NCI-H146 treated with DMSO at 0.1 percent for 48 hours (cell line): ENCODE measurements at regions not wholly inside any gene's neighbourhood (a gene's known extent, or its start where the extent isn't known, plus 50 kb on each side); places are given as distances from the start of the nearest gene placed in this dataset.
"Not testable (repeated sequence)": the region's sequence is repeated elsewhere in the genome, so short reads cannot be mapped to it uniquely, and the experiment has no call there.

Source experiments
- DNase-seq: peaks from one replicate; lab custom pipeline; 2025; ENCODE audit not compliant: unreplicated experiment; lab: John Stamatoyannopoulos, UW

- DNase-seq, result no peak
Observed at GRCh38 chr1:98575955-98576354, 85.6 kb upstream of the SNX7 start.

DNA sequence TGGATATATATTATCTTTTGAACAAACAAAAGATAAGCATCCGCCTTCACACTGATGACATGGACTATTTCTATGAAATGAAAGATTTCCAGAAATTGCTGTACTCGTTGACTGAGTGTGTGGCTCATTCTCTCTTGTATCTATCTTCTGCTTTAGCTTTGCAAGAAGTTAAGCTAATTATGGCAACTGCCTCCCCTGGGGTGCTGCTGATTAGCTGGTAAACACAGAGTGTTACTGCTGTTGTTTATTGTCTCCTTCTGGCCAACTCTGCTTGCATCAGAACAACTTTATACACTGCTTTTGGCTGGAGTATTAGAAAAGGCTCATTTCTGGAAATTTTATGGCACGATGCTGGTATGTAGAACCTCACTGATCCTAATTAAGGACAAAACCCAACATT is 95.6 kb upstream of the SNX7 start:
- DNase-seq, result no peak

DNA sequence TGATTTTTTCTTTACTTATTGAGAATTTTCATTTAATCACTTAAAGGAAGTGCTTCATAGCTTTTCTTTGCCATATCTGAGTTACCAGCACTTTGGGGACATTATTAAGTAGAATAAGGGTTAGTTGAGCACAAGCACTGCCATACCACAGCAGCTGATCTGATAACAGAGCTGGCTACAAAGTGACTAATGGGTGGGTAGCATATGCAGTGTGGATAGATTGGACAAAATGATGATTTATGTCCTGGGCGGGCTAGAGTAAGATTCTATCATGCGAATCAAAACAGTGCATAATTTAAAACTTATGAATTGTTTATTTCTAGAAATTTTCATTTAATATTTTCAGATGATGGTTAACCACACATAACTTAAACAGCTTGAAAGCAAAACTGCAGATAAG is 102.2 kb upstream of the SNX7 start:
- DNase-seq, result no peak

GRCh38 chr1:98557895-98558294 is 103.6 kb upstream of the SNX7 start:
- DNase-seq, result no peak

DNA sequence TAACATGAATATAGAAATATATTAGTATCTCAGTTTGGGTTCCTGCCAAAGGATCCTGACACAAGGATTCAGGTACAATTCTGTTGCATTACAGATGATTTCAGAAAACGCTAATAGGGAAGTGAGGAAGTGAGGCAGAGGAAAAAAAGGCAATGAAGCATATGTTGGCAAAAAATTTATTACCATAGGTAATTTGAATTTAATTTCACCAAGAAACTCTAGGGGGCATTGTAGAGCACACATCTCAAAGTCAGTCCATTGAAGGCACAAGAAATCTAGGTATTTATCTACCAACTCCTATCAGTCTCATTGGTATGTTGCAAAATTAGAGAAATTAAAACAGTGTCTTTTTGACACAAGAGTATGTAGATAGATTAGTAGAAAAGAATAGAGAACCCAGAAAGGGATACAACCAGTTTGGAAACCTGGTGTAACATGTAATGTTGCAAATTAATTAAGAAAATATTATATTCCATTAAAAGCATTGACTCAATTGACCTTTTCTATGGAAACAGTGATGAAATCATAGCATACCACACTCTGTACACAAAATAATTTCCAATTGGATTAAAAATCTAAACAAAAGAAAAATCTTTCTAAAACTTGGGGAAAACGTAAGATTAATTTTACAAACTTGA is 104.9 kb upstream of the SNX7 start:
- DNase-seq, result no peak

DNA sequence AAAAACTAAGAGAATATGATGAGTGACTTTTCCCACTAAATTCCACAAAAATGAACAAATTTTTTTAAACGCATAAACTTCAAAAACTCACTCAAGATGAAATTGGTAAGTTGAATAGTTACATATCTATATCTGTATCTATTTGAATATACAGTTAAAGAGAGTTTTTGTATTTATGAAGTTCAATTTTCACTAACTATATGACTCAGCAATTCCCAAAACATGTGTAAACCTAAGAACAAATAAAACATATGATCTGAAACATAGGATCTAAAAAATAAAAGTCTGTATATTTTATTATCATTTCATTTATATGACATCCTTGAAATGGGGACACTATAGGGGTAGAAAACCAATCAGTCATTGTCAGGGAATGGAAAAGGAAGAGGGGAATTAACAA is 105.7 kb upstream of the SNX7 start:
- DNase-seq, result no peak

DNA sequence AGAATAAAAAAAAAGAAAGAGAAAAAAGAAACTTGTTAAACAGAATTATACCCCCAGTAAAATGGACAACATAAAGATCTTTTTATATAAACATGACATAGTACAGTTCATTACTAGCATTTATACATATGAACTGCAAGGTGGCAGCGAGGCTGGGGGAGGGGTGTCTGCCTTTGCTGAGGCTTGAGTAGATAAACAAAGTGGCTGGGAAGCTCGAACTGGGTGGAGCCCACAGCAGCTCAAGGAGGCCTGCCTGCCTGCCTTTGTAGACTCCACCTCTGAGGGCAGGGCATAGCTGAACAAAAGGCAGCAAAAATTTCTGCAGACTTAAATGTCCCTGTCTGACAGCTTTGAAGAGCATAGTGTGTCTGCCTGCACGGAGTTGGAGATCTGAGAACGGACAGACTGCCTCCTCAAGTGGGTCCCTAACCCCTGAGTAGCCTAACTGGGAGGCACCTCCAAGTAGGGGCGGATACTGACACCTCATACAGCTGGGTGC is 108.9 kb upstream of the SNX7 start:
- not testable (repeated sequence) for DNase-seq

GRCh38 chr1:98550076-98550475 is 111.4 kb upstream of the SNX7 start:
- DNase-seq, result no peak

GRCh38 chr1:98546319-98546718 is 115.2 kb upstream of the SNX7 start:
- DNase-seq, result no peak

DNA sequence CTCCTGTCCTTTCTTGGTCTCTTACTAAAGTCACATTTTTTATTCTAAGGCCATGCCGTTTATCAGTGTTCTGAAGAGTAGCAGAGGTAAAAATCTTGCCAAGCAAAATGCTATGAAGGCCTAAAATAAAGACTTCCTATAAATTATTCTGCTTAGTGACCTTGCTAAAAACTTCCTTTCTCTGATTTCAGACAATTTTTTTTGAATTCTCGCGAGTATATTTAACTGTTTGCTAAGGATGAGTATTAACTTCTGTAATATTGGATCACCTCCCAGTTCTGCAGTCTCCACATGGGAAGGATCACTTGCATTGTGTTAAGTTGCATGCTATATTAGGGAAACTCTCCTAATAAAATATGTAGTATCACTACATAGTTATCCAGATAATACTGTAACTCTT is 123.4 kb upstream of the SNX7 start:
- DNase-seq, result no peak

GRCh38 chr1:98523256-98523655 is 138.3 kb upstream of the SNX7 start:
- no peak for DNase-seq

DNA sequence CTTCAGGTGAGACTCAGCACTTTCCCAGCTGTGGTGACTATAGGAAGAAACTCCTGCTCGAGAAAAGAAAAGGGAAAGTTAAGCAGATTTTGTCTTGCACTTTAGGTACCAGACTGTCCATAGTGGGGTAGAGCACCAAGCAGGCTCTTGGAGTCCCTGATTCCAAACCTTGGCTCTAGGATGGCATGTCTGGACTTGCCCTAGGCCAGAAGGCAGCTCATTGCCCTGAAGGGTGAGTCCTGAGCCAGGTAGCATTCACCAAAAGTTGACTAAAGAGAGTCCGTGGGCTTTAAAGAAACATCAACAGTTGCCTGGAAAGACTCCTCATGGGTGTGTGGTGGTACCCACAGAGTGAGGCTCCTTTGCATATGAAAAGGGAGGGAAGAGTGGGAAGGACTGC is 145.2 kb upstream of the SNX7 start:
- DNase-seq, result no peak

DNA sequence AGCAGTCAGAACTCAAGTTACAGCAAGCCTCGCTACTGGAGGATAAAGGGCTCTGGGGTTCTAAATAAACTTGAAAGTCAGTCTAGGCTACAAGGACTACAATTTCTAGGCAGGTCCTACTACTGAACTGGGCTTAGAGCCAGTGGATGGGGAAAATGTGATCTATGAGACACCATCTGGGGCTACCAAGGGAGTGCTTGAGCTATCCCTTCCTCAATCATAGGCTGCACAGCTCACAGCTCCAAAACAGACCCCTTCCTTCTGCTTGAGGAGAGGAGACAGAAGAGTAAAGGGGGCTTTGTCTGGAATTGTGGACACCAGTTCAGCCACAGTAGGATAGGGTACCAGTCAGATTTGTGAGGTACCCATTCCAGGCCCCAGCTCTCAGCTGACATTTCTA is 145.8 kb upstream of the SNX7 start:
- no peak for DNase-seq

DNA sequence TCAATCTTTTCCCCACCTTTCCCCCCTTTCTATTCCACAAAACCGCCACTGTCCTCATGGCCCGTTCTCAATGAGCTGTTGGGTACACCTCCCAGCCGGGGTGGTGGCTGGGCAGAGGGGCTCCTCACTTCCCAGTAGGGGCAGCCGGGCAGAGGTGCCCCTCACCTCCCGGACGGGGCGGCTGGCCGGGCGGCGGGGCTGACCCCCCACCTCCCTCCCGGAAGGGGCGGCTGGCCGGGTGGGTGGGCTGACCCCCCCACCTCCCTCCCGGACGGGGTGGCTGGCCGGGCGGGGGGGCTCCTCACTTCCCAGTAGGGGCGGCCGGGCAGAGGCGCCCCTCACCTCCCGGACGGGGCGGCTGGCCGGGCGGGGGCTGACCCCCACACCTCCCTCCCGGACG is 149.3 kb upstream of the SNX7 start:
- not testable (repeated sequence) for DNase-seq

DNA sequence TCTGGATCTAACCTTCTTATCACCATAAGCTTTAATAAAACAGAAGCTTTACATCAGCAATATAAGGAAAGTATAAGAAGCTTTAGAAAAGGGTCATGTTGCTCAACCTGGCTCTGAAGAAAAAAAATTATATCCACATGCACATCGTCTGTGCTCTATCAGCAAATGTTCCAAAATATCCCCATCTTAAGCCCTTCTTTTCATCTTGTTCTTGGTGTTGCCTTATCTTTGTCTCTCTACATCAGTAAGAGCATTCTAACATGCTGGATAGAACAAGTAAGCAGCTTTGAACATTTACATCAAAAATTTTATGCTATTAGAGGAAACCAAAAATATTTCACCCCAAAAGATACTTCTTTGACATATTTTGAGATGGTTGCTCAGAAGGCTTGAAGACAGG is 157.8 kb upstream of the SNX7 start:
- no peak for DNase-seq

DNA sequence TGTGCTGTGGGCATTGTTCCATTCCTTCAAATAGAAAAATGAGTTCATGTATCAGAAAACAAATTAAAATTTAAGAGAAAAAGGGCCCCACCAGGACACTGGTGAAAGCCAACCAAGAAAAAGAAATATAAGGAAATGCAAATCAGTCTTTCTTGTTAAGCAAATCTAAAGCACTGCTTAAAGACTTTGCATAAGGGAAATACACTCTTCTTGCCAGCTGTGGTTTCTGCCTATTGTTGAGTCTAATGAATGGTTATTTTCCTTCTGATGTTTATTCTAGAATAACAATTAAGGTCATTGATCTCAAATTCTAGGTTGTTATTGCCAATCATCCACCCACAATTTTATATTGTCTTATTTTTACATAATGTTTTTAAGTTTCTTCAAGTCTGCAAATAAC is 158.6 kb upstream of the SNX7 start:
- DNase-seq, result no peak

GRCh38 chr1:98500324-98500723 is 161.2 kb upstream of the SNX7 start:
- no peak for DNase-seq

DNA sequence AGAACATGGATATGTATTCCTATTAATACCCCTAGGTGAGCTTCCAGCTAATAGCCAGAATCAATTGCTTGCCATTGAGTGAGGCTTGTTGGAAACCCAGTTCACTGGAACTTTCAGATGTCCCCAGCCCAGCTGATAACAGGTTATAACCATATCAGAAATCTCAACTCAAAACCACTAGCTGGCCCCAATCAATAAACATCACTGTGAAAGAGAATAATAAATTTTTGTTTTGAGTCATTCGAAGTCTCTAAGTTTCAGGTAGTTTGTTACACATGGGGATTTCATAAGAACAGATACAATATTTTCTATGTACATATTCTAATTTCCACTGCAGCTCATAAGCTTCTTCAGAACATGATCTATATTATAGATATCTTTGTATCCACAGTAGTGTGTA is 162.9 kb upstream of the SNX7 start:
- DNase-seq, result no peak

DNA sequence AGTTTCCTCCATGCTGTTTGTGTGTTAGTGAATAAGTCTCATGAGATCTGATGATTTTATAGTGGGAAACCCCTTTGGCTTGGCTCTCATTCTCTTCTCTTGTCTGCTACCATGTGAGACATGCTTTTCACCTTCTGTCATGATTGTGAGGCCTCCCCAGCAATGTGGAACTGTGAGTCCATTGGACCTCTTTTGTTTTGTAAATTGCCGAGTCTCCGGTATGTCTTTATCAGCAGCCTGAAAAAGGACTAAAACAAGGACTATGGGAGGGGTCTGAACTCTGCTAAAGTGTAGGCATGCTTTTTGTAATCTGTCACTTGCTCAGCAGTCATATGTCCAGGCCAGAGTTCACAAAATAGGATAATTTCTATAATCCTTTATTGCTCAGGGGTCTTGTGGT is 164.0 kb upstream of the SNX7 start:
- no peak for DNase-seq

DNA sequence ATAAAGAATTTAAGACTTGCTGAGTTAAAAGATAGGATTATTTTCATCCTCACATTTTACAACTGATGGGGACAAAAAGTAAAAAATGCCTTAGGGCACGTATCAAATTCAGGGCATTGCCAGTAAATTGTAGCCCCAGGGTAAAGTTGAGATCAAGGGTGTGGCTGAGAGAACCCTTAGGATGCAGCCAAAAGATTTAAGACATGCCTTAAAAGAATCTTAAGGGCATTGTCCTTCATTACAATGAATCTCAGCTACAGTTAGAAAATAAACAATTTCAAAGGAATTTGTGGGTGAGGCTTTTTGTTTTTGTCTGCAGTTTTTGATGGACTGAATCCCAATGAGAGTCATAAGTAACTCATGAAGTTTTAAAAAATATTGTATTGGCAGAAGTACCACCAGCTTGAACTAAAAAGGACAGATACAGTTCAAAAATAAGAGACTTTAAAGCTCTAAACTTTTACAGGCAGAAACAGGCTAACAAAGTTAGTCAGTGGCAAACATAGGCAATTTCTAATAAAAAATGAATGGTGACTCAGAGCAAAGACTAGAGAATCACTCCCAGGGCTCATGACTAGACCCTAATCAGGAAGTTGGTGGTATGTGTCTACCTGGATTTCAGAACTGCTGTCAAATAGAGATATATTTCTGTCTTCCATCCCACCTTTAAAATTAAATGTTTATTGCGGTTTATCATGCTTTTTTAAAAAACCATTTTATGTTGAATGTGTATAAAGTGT is 165.1 kb upstream of the SNX7 start:
- DNase-seq, result no peak

DNA sequence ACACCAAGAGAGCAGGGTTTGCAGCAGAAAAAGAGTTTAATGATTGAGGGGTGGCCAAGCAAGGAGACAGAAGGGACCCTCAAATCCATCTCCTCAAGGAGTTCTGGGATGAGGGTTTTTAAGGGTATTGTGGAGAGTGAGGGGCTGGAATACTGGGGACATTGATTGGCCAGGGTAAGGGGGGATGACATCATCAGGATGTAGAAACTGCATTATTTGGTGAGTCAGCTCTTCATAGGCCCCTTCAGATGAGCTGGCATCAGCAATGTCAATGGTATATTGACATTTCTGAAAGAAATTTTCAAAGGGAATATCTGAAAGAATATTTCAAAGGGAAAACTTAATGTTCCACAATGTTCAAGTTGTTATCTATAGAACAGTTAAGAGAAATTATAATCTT is 168.1 kb upstream of the SNX7 start:
- DNase-seq, result no peak

DNA sequence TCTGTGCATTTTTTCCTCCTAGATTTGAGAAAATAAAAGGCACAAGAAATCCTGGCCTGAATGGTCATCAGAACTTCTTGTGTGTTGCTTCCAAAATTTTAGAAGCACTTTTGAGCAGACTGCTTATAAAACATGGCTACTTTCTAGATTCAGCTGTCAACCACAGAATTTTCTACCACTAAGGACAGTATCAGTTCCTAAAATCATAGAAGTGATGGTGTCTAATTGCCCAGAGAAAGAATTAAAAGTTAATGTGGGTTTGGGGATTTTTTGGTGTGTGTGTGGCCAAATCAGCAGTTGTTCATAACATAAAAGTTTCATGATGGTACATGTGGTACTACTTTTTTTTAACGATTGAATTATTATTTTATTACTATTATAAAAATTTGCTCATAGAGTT is 171.4 kb upstream of the SNX7 start:
- DNase-seq, result no peak

GRCh38 chr1:98487620-98488019 is 173.9 kb upstream of the SNX7 start:
- DNase-seq, result no peak
